ENCODE measurements at regions not wholly inside any gene's neighbourhood (a gene's known extent, or its start where the extent isn't known, plus 50 kb on each side); places are given as distances from the start of the nearest gene placed in this dataset.
A peak's percentile ranks its signal among the peaks of the same experiment; 100 is the strongest.
"Not testable (repeated sequence)": the region's sequence is repeated elsewhere in the genome, so short reads cannot be mapped to it uniquely, and the experiment has no call there.

DNA sequence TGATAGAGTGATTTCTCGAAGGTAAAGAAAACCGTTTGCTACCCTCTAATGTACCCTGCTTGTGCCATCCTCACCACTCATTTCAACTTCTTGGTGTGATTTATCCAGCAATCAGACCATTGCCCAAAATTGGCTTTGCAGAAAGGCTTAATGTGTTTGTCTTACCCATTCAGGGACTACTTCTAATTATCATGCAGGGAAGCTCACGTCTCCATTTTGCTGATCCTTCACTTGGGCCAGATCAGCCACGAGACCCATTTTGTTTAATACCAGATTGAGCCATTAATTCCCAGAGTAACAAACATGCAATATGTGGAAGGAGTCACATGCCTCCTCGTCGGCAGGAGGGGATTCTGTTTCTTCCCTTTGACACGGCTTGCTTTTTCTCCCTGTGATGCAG is 51.1 kb upstream of the CRY1 start:
- DNase-seq: no peak

DNA sequence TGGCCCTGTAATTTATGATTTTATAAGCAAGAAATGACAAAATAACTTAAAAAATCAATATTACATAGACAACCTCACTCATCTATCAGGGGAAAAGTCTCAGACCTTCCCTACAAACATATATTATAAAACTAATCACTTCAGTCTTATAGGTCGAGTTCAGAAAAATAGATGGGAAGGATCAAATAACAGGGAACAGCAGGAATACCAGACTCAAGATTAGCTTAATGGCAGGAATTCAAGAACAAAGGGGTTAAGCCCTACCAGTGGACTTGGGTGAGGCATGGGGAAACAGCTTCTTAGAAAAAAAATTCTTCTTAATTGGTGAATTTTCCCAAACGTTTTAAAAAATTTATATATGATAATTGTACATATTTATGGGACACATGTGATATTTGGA is 51.6 kb upstream of the CRY1 start:
- no peak for DNase-seq

- no peak for DNase-seq
These were observed 52.0 kb upstream of the CRY1 start for GRCh38 chr12:107145397-107145796.

GRCh38 chr12:107148107-107148506 is 54.8 kb upstream of the CRY1 start:
- no peak for DNase-seq

DNA sequence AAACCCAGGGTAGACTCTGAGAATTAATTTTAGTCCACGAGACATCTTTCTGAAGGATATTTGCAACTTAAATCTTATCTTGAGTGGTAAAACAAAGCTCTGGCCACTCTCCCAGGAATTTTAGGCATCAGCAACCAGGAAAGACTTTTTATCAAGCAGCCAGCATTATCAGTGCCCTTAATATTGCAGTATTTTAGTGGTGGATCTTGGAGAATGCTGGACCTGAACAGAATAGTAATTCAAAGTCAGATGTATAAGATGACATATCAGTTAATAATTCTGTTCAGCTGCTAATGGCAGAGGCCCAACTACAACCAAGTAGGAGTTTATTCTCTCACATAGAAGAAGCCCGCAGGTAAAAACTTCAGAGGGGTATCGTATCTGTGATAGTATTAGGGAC is 59.0 kb upstream of the CRY1 start:
- no peak for DNase-seq

DNA sequence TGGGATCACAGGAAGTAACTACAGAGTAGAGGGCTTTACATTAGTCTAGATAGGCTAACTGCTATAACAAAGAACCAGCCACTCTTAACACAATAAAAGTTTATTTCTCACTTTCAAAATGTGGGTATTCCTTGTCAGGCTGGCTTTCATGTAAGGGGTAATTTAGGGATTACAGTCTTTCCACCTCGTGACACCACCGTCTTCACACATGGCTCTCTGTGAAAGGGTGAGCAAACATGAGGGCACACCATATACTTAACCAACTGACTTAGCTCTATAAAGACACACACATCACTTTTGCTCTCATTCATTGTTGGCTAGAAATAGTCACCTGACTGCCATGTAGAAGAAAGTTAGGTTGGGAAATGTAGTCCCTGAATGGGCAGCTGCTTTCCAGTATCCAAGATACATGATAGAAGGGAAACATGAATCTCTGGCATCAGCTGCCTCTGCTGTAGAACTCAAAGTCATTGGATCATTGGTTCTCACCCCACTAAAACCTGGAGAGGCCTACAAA is 66.1 kb upstream of the CRY1 start:
- no peak for DNase-seq

DNA sequence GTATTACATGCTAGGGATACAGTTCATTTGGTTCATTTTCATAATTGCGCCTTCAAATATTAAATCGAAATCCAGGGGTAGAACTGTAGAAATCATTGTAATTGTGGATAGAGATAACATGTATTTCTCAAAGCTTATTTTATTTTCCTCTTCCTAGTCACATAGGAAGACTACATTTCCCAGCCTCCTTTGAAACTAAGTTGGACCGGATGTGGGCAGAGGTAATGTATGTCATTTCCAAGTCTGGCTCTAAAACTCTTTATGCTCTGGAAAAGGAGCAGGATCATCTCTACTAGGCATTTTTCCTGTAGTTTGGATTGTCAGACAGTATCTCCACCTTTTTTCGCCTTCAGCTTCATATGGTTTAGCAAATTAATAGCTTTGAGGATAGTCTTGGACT is 70.1 kb upstream of the CRY1 start:
- DNase-seq: no peak

DNA sequence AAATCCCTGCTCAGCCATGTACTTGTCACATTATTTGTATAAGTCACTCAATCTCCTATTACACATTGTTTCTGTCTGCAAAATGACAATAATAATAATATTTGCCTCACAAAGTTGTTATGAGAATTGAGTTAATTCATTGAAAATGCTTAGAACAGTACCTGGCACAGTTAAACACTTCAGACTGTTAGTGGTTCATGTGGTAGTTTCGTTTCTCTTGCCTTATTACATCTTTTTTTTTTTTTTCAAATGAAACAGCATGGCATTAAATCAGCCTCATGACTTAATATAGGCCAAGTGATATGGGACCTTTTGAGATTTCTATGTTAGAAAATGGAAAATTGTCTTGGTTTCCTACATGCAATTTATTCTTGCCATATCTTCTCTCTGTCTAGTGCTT is 71.0 kb upstream of the CRY1 start:
- DNase-seq: no peak

DNA sequence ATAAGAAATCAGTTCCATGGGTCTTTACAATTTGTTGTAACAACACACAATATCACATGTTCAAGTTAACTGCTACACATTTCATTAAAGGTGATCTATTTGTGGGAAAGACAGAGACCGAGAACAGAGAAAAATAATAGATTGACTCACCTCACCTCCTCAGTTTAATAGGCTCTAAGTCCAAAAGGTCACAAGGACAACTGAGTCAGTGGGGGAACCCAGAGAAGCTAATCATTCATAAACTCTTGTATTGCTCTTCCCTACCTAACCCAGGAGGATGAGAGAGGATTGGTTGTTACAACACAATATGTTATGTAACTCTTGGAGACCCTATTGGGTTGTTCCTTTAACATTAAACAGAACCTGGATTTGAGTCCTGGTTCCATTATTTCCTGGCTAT is 72.2 kb upstream of the CRY1 start:
- DNase-seq: no peak

DNA sequence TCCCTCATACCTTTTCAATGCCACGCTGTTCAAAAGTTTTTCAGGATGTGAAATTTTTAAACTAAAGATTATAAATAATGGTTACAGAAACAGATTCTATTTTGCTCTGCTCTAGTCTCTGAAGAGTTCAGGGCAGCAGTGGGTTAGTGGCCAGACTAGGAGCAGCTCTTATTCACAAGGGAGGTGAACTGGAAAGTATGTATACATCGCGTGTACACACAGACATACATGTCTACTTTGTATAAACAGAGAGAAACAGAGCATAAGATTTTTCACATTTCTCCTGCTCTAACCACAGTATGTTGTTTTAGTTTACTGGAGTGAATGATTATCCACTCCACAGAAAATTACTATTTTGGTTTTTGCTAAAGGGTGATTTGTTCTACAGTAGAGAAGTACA is 74.4 kb upstream of the CRY1 start:
- no peak for DNase-seq

DNA sequence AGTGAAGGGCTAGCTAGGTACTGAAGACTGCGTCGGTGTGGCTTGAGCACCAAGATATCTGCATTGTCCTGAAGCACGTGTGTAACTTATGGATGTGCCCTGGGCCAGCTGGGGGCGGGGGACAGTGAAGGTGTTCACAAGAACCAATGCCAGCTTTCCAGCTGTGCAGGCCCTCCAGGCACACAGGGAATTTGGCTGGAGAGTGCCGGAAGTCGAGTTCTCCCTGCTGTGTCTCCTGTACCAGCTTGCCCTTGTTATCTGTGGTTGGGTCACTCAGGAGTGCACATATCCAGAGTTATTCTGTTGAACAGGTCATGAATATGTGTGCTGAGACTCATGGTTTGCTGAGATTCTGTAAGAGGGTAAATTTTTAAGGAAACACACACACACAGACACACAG is 75.9 kb upstream of the CRY1 start:
- DNase-seq: no peak

GRCh38 chr12:107178776-107179175 is 85.4 kb upstream of the CRY1 start:
- no peak for DNase-seq

DNA sequence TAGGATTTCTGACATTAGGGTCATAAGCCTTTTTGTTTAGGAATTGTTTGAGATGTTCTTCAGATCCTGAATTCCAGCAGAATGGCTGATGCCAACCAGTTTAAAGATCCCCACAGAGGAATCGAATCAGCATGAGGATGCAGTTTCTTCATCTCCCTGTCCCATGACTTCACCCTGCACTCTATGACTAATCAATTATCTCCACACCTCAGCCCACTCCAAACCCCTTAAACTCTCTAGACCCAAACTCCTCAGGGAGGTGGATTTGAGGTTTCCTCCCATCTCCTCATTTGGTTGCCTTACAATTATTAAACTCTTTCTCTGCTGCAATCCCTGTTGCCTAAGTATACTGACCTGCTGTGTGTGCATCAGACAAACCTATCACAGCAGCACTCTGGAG is 86.5 kb upstream of the CRY1 start:
- DNase-seq: no peak

DNA sequence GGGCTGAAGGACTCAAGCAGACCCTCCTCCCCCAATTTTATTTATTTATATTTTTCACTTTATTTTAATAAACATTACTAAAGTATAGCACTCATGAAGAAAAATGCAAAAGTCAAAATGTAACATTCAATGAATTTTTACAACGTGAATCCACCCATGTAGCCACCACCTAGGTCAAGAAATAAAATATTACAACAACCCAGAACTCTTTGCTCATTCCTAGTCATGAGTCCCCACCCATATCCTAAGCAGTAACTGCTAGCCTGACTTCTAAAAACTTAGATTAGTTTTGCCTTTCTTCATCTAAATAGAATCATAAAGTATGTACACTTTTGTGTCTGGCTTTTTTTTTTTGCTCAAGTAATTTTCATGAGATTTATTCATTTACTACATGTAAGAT is 86.9 kb upstream of the CRY1 start:
- DNase-seq: no peak

- no peak for DNase-seq
These were observed 91.1 kb upstream of the CRY1 start for GRCh38 chr12:107184359-107184930.

DNA sequence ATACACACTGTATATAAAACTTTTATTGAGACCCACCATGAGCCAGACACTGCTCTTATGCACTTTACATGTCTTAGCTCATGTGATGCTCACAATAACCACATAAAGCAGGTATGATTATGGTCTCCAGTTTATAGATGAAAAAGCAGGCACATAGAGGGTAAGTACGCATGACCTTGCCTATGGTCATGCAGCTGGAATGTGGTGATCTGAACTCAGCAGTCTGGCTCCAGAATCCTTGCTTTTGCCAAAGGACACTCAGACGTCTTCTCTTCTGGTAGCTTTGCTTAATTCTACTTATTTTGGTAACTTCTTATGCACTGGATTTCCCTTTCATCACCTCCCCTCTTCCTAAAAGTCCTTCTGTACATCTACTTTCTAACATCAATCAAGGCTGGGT is 103.3 kb upstream of the CRY1 start:
- no peak for DNase-seq

- DNase-seq: peak; percentile 18
These were observed 107.0 kb upstream of the CRY1 start for GRCh38 chr12:107200394-107200793.

DNA sequence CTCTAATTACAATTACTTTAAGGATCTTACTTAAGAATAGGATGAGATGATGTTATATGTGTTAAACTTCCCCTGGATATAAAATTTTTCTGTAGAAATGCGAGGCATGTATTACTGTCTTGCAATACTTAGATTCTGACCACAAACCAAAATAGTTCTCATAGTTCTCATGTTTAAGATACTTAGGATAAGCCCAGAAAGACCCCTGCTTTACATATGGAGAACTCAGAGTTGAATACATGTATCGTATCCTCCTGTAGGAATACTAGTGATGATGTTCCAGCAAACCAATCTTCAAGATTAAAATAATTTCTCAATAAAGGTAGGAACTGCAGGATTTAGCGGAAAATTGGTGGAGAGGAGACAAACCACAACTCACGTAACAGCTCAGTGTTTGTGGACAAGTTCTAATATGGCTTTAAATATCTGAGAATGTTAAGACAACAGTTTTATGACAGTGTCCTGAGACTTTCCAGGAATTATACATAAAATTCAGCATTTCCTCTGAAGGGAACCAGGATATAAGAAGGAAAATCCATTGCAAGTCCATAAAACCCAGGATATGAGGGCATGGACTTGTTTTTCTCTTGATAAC is 114.7 kb upstream of the CRY1 start:
- DNase-seq: no peak

DNA sequence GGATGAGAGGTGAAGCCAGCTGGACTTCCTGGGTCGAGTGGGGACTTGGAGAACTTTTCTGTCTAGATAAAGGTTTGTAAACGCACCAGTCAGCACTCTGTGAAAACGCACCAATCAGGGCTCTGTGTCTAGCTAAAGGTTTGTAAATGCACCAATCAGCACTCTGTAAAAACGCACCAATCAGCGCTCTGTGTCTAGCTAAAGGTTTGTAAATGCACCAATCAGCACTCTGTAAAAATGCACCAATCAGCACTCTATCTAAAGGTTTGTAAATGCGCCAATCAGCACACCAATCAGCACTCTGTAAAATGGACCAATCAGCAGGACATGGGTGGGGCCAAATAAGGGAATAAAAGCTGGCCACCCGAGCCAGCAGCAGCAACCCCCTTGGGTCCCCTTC is 116.4 kb upstream of the CRY1 start:
- DNase-seq: not testable (repeated sequence)

DNA sequence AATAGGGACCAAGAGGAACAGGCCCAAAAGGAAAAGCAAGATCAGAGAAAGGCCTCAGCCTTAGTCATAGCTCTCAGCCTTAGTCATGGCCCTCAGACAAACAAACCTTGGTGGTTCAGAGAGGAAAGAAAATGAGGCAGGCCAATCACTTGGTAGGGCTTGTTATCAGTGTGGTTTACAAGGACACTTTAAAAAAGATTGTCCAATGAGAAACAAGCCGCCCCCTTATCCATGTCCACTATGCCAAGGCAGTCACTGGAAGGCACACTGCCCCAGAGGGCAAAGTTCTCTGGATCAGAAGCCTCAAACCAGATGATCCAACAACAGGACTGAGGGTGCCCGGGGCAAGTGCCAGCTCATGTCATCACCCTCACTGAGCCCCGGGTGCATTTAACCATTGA is 121.0 kb upstream of the CRY1 start:
- peak; percentile 60 for DNase-seq

GRCh38 chr12:107216411-107216810 is 123.1 kb upstream of the CRY1 start:
- DNase-seq: not testable (repeated sequence)

DNA sequence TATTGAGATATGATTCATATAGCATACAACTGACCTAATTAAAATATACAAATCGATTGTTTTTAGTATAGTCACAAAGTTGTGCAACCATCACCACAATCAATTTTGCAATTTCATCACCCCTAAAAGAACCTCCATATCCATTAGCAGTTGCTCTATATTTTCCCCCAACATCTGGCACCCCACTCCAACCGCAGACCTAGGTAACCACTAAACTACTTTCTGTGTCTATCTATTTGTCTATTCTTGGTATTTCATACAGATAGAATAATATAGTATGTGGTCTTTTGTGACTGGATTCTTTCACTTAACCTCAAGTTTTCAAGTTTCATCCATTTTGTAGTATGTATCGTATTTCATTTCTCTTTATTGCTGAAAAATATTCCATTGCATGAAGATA is 126.0 kb upstream of the CRY1 start:
- DNase-seq: no peak

- peak; percentile 60 for DNase-seq
These were observed 128.6 kb upstream of the CRY1 start for GRCh38 chr12:107221913-107222312.

- DNase-seq: no peak
These were observed 130.5 kb upstream of the CRY1 start for GRCh38 chr12:107223821-107224220.

GRCh38 chr12:107225635-107226034 is 132.3 kb upstream of the CRY1 start:
- no peak for DNase-seq
